ENCODE measurements at regions not wholly inside any gene's neighbourhood (a gene's known extent, or its start where the extent isn't known, plus 50 kb on each side); places are given as distances from the start of the nearest gene placed in this dataset.

- no peaks in the 10 kb centered on the region for H3K9me3 ChIP-seq (ENCODE audit: low read length)
- no peak overlapping the region for H3K27ac Mint-ChIP-seq
- H3K4me1 Mint-ChIP-seq: no peaks in the 10 kb centered on the region
- no peaks in the 10 kb centered on the region for H3K36me3 ChIP-seq (ENCODE audit: insufficient read depth, low read length)
- CTCF ChIA-PET: no interaction called here
- peaks cover 0 to 5% (median 0%) of the 10 kb centered on the region in 5 donors for H3K9me3 Mint-ChIP-seq
- no peak for DNase-seq
- no peaks in the 10 kb centered on the region for H3K27me3 ChIP-seq (ENCODE audit: insufficient read depth, low read length, poor library complexity, severe bottlenecking)
- no peaks in the 10 kb centered on the region for H3K4me1 ChIP-seq (ENCODE audit: insufficient read depth, low read length)
- POLR2A ChIA-PET: no interaction called here
- H3K27ac ChIP-seq (ENCODE audit: low read depth, low read length): no peak overlapping the region
- no peaks in the 10 kb centered on the region for H3K36me3 Mint-ChIP-seq
- no peak overlapping the region for H3K4me3 Mint-ChIP-seq
- H3K27me3 Mint-ChIP-seq: peaks cover 0 to 5% of the 10 kb centered on the region in 2 donors
- H3K4me3 ChIP-seq (ENCODE audit: low read length): no peak overlapping the region
Observed at GRCh38 chr6:104585646-104586045, 274.1 kb downstream of the HACE1 start.

- Mint-ChIP-seq H3K27ac (no peak overlapping the region), H3K9me3 (peaks cover 0 to 5% (median 2%) of the 10 kb centered on the region in 5 donors), H3K4me3 (no peak overlapping the region), H3K36me3 (no peaks in the 10 kb centered on the region), H3K27me3 (peaks cover 0 to 2% of the 10 kb centered on the region in 2 donors), H3K4me1 (no peaks in the 10 kb centered on the region)
- no peaks in the 10 kb centered on the region for H3K9me3 ChIP-seq (ENCODE audit: low read length)
- no peaks in the 10 kb centered on the region for H3K4me1 ChIP-seq (ENCODE audit: insufficient read depth, low read length)
- H3K36me3 ChIP-seq (ENCODE audit: insufficient read depth, low read length): no peaks in the 10 kb centered on the region
- DNase-seq: no peak
- no peak overlapping the region for H3K27ac ChIP-seq (ENCODE audit: low read depth, low read length)
- CTCF ChIA-PET: no interaction called here
- H3K4me3 ChIP-seq (ENCODE audit: low read length): no peak overlapping the region
- POLR2A ChIA-PET: no interaction called here
- H3K27me3 ChIP-seq (ENCODE audit: insufficient read depth, low read length, poor library complexity, severe bottlenecking): no peaks in the 10 kb centered on the region
Observed at GRCh38 chr6:104580452-104580851, 279.3 kb downstream of the HACE1 start.

- CTCF ChIA-PET: no interaction called here
- Histone ChIP-seq H3K27ac (ENCODE audit: low read depth, low read length) (no peak overlapping the region), H3K4me3 (ENCODE audit: low read length) (no peak overlapping the region), H3K9me3 (ENCODE audit: low read length) (no peaks in the 10 kb centered on the region), H3K27me3 (ENCODE audit: insufficient read depth, low read length, poor library complexity, severe bottlenecking) (no peaks in the 10 kb centered on the region), H3K36me3 (ENCODE audit: insufficient read depth, low read length) (no peaks in the 10 kb centered on the region), H3K4me1 (ENCODE audit: insufficient read depth, low read length) (no peaks in the 10 kb centered on the region)
- peaks cover 0 to 2% of the 10 kb centered on the region in 2 donors for H3K27me3 Mint-ChIP-seq
- H3K36me3 Mint-ChIP-seq: no peaks in the 10 kb centered on the region
- no peak overlapping the region for H3K27ac Mint-ChIP-seq
- POLR2A ChIA-PET: no interaction called here
- peaks cover 0 to 5% (median 2%) of the 10 kb centered on the region in 5 donors for H3K9me3 Mint-ChIP-seq
- H3K4me1 Mint-ChIP-seq: no peaks in the 10 kb centered on the region
- H3K4me3 Mint-ChIP-seq: no peak overlapping the region
- DNase-seq: no peak
Observed at GRCh38 chr6:104579310-104579863, 280.3 kb downstream of the HACE1 start.

GRCh38 chr6:104575536-104575935 is 284.2 kb downstream of the HACE1 start:
- H3K4me1 Mint-ChIP-seq: no peaks in the 10 kb centered on the region
- H3K27ac Mint-ChIP-seq: no peak overlapping the region
- POLR2A ChIA-PET: no interaction called here
- H3K9me3 Mint-ChIP-seq: peaks cover 0 to 2% (median 0%) of the 10 kb centered on the region in 5 donors
- H3K27me3 Mint-ChIP-seq: peaks cover 0 to 2% of the 10 kb centered on the region in 2 donors
- H3K36me3 ChIP-seq (ENCODE audit: insufficient read depth, low read length): no peaks in the 10 kb centered on the region
- no peaks in the 10 kb centered on the region for H3K27me3 ChIP-seq (ENCODE audit: insufficient read depth, low read length, poor library complexity, severe bottlenecking)
- no peaks in the 10 kb centered on the region for H3K36me3 Mint-ChIP-seq
- CTCF ChIA-PET: no interaction called here
- no peak overlapping the region for H3K4me3 Mint-ChIP-seq
- DNase-seq: no peak
- no peak overlapping the region for H3K27ac ChIP-seq (ENCODE audit: low read depth, low read length)
- H3K4me3 ChIP-seq (ENCODE audit: low read length): no peak overlapping the region
- H3K4me1 ChIP-seq (ENCODE audit: insufficient read depth, low read length): no peaks in the 10 kb centered on the region
- H3K9me3 ChIP-seq (ENCODE audit: low read length): no peaks in the 10 kb centered on the region

- no peak for DNase-seq
- no peak overlapping the region for H3K27ac Mint-ChIP-seq
- H3K27me3 Mint-ChIP-seq: no peaks in the 10 kb centered on the region
- H3K4me1 ChIP-seq (ENCODE audit: insufficient read depth, low read length): no peaks in the 10 kb centered on the region
- no peak overlapping the region for H3K27ac ChIP-seq (ENCODE audit: low read depth, low read length)
- H3K36me3 ChIP-seq (ENCODE audit: insufficient read depth, low read length): no peaks in the 10 kb centered on the region
- H3K4me3 ChIP-seq (ENCODE audit: low read length): no peak overlapping the region
- ChIA-PET CTCF (no interaction called here), POLR2A (no interaction called here)
- H3K4me3 Mint-ChIP-seq: no peak overlapping the region
- H3K9me3 ChIP-seq (ENCODE audit: low read length): no peaks in the 10 kb centered on the region
- H3K36me3 Mint-ChIP-seq: no peaks in the 10 kb centered on the region
- H3K9me3 Mint-ChIP-seq: no peaks in the 10 kb centered on the region
- H3K27me3 ChIP-seq (ENCODE audit: insufficient read depth, low read length, poor library complexity, severe bottlenecking): no peaks in the 10 kb centered on the region
- H3K4me1 Mint-ChIP-seq: no peaks in the 10 kb centered on the region
Observed at GRCh38 chr6:104574135-104574750, 285.5 kb downstream of the HACE1 start.

GRCh38 chr6:104573350-104573749 is 286.4 kb downstream of the HACE1 start:
- CTCF ChIA-PET: no interaction called here
- no peak overlapping the region for H3K27ac ChIP-seq (ENCODE audit: low read depth, low read length)
- H3K27ac Mint-ChIP-seq: no peak overlapping the region
- no peaks in the 10 kb centered on the region for H3K9me3 ChIP-seq (ENCODE audit: low read length)
- H3K27me3 ChIP-seq (ENCODE audit: insufficient read depth, low read length, poor library complexity, severe bottlenecking): no peaks in the 10 kb centered on the region
- H3K36me3 ChIP-seq (ENCODE audit: insufficient read depth, low read length): no peaks in the 10 kb centered on the region
- no peak for DNase-seq
- POLR2A ChIA-PET: no interaction called here
- H3K27me3 Mint-ChIP-seq: no peaks in the 10 kb centered on the region
- no peak overlapping the region for H3K4me3 ChIP-seq (ENCODE audit: low read length)
- no peaks in the 10 kb centered on the region for H3K4me1 ChIP-seq (ENCODE audit: insufficient read depth, low read length)
- H3K4me1 Mint-ChIP-seq: no peaks in the 10 kb centered on the region
- H3K9me3 Mint-ChIP-seq: no peaks in the 10 kb centered on the region
- H3K36me3 Mint-ChIP-seq: no peaks in the 10 kb centered on the region
- H3K4me3 Mint-ChIP-seq: no peak overlapping the region

GRCh38 chr6:104572901-104573300 is 286.8 kb downstream of the HACE1 start:
- Histone ChIP-seq H3K4me1 (ENCODE audit: insufficient read depth, low read length) (no peaks in the 10 kb centered on the region), H3K36me3 (ENCODE audit: insufficient read depth, low read length) (no peaks in the 10 kb centered on the region), H3K9me3 (ENCODE audit: low read length) (no peaks in the 10 kb centered on the region), H3K27ac (ENCODE audit: low read depth, low read length) (no peak overlapping the region), H3K4me3 (ENCODE audit: low read length) (no peak overlapping the region), H3K27me3 (ENCODE audit: insufficient read depth, low read length, poor library complexity, severe bottlenecking) (no peaks in the 10 kb centered on the region)
- Mint-ChIP-seq H3K4me3 (no peak overlapping the region), H3K9me3 (no peaks in the 10 kb centered on the region), H3K4me1 (no peaks in the 10 kb centered on the region), H3K27me3 (no peaks in the 10 kb centered on the region), H3K36me3 (no peaks in the 10 kb centered on the region), H3K27ac (no peak overlapping the region)
- DNase-seq: no peak
- POLR2A ChIA-PET: interaction anchor here (0.6 kb wide), 1 partner anchor 499 kb away, joined by 3 read pairs; no protein-coding TSS in a partner anchor
- CTCF ChIA-PET: no interaction called here

GRCh38 chr6:104566411-104566810 is 293.3 kb downstream of the HACE1 start:
- Histone ChIP-seq H3K9me3 (ENCODE audit: low read length) (no peaks in the 10 kb centered on the region), H3K4me3 (ENCODE audit: low read length) (no peak overlapping the region), H3K27me3 (ENCODE audit: insufficient read depth, low read length, poor library complexity, severe bottlenecking) (no peaks in the 10 kb centered on the region), H3K36me3 (ENCODE audit: insufficient read depth, low read length) (no peaks in the 10 kb centered on the region), H3K4me1 (ENCODE audit: insufficient read depth, low read length) (no peaks in the 10 kb centered on the region), H3K27ac (ENCODE audit: low read depth, low read length) (no peak overlapping the region)
- H3K27me3 Mint-ChIP-seq: no peaks in the 10 kb centered on the region
- H3K36me3 Mint-ChIP-seq: no peaks in the 10 kb centered on the region
- DNase-seq: no peak
- ChIA-PET CTCF (no interaction called here), POLR2A (no interaction called here)
- no peak overlapping the region for H3K27ac Mint-ChIP-seq
- H3K9me3 Mint-ChIP-seq: no peaks in the 10 kb centered on the region
- no peaks in the 10 kb centered on the region for H3K4me1 Mint-ChIP-seq
- H3K4me3 Mint-ChIP-seq: no peak overlapping the region
